Uterus (tissue), 3 donors: ENCODE measurements at regions not wholly inside any gene's neighbourhood (a gene's known extent, or its start where the extent isn't known, plus 50 kb on each side); places are given as distances from the start of the nearest gene placed in this dataset.

Experiments used
- DNase-seq, 2 donors: peaks; one replicate each; pipeline ENCODE4 v3.0.0-alpha.2; 2019 to 2020
- H3K27ac ChIP-seq, 2 donors: fragments of 200-600 bp; sonication (generic); 1 replicate in 1 of 2; 2 replicates in 1 of 2; pipeline ENCODE4 v1.5.1; 2016 to 2018
- H3K27me3 ChIP-seq, 2 donors: fragments of 200-600 bp; sonication (generic); one replicate each; pipeline ENCODE4 v1.5.1; 2018 to 2019; ENCODE audit warnings: control low read depth in 1 of 2
- H3K36me3 ChIP-seq, 2 donors: fragments of 200-600 bp; sonication (generic); one replicate each; pipeline ENCODE4 v1.5.1; 2019; ENCODE audit warnings: control low read depth in 1 of 2
- H3K4me1 ChIP-seq, 2 donors: fragments of 200-600 bp; sonication (generic); one replicate each; pipeline ENCODE4 v1.5.1; 2018 to 2019; ENCODE audit warnings: control low read depth in 1 of 2
- H3K4me3 ChIP-seq, 2 donors: fragments of 200-600 bp; sonication (generic); 1 replicate in 1 of 2; 2 replicates in 1 of 2; pipeline ENCODE4 v1.5.1; 2018 to 2019; ENCODE audit warnings: mild to moderate bottlenecking in 1 of 2
- H3K9me3 ChIP-seq, 2 donors: fragments of 200-600 bp; sonication (generic); one replicate each; pipeline ENCODE4 v1.5.1; 2019; ENCODE audit warnings: control low read depth in 1 of 2
- POLR2A ChIP-seq, 2 donors: fragments of 450-650 bp; IDR thresholded peaks; one replicate each; pipeline ENCODE4 v1.6.1; 2016; ENCODE audit warnings: antibody characterized with exemption in 2 of 2, mild to moderate bottlenecking in 1 of 2, moderate library complexity in 1 of 2
- intact Hi-C: fragments of 100-400 bp; cut with DNase I; formaldehyde crosslinking; loops from one replicate; pipeline ENCODE4 v1.15.1; 2023; ENCODE audit warnings: low total_unique reads
- TF ChIP-seq, protein P1 (sequence below), 4 experiments: fragments of 200-600 bp in 2 of 4; fragments of 450-650 bp in 2 of 4; sonication (generic) in 2 of 4; IDR thresholded peaks; one replicate each; pipeline ENCODE4 v1.5.1; 2016 to 2019; ENCODE audit warnings: antibody characterized with exemption in 4 of 4, mild to moderate bottlenecking in 2 of 4, moderate library complexity in 1 of 4
- donor health status: DM: yes; HTN: yes; CAD: no.

DNA sequence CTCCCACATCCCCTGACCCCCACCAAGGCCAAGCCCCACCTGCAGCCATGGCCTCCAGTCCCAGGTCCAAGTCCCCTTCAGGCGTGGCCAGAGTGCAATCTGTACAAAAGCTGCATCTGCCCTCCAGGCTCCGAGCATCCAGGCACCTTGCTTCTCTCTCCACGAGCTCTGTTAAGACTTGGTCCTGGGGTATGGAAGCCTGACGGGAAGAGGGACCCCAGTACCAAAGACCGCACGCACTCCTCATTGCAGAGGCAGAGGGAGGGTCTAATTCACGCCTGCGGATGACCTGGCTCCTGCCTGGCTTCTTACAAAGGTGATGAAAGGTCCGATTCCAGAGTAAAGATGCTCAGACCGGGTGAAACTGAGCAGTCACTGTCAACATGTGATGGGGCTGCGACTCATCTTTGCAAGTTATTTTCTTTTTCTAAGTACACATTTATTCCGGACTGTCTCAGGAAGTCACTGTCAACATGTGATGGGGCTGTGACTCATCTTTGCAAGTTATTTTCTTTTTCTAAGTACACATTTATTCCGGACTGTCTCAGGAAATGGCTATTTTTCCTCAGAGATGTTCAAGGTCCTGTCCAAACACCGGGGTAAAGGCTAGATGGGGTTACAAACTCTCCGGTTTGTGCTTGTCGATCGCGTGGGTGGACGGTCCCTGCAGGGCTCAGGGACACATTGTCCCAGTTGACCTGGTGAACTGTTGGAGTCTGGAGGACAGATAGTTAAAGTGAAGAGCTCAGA lies 252.0 kb upstream of the IRX4 start:
- H3K36me3 ChIP-seq = no peaks in the 10 kb centered on the region
- intact Hi-C loops = no loop called here
- H3K27ac ChIP-seq = no peak overlapping the region
- H3K4me1 ChIP-seq = no peaks in the 10 kb centered on the region
- TF ChIP-seq, protein P1, sequence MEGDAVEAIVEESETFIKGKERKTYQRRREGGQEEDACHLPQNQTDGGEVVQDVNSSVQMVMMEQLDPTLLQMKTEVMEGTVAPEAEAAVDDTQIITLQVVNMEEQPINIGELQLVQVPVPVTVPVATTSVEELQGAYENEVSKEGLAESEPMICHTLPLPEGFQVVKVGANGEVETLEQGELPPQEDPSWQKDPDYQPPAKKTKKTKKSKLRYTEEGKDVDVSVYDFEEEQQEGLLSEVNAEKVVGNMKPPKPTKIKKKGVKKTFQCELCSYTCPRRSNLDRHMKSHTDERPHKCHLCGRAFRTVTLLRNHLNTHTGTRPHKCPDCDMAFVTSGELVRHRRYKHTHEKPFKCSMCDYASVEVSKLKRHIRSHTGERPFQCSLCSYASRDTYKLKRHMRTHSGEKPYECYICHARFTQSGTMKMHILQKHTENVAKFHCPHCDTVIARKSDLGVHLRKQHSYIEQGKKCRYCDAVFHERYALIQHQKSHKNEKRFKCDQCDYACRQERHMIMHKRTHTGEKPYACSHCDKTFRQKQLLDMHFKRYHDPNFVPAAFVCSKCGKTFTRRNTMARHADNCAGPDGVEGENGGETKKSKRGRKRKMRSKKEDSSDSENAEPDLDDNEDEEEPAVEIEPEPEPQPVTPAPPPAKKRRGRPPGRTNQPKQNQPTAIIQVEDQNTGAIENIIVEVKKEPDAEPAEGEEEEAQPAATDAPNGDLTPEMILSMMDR (IDR thresholded peaks at IDR 0.05) = no peak
- H3K9me3 ChIP-seq = no peaks in the 10 kb centered on the region
- DNase-seq = no peak
- H3K27me3 ChIP-seq = no peaks in the 10 kb centered on the region
- no peak overlapping the region for H3K4me3 ChIP-seq

DNA sequence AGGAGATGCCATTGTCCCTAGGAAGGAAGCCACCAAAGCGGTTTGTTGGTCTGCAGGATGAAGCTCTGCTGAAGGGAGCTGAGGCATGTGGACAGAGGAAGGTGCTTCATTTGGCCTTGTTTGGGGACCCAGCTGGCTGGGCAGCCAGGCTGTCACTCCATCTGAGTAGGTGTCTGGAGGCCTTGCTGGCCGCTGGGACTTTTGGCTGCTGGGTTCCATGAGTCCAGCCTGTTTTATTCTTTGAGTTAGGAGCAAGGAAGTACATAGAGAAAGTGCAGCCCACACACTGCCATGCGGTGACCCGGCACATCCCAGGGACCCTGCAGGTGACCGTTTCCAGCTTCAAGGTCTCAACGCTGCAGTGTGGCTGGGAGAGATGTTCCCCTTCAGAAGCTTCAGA lies 251.2 kb upstream of the IRX4 start:
- no peaks in the 10 kb centered on the region for H3K27me3 ChIP-seq
- no peak for DNase-seq
- intact Hi-C loops = no loop called here

DNA sequence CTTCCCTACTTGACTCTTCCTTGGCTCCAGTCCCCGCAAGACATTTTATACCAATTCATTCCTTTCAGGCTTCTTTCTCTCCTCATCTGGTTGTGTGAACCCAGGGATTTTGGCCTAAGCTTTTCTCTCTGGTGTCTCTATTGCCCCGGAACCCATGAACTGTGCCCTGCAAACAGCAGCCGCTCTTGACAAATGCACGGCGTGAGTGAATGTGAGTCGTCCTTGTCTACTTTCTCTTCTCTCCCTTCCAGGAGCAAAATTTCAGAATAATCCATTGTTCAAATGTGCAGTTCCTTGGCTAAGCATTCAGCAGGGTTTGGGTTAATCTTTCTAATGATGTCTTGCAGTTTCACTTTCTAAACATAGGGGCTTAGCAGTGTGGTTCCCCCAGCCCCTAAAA lies 250.4 kb upstream of the IRX4 start:
- DNase-seq = no peak
- Histone ChIP-seq H3K9me3 (no peaks in the 10 kb centered on the region), H3K4me1 (no peaks in the 10 kb centered on the region), H3K27me3 (no peaks in the 10 kb centered on the region), H3K27ac (no peak overlapping the region), H3K36me3 (no peaks in the 10 kb centered on the region), H3K4me3 (no peak overlapping the region)
- TF ChIP-seq, protein P1 (IDR thresholded peaks at IDR 0.05) = no peak
- TF ChIP-seq POLR2A (IDR thresholded peaks at IDR 0.05) = no peak
- intact Hi-C loops = no loop called here

More for the DNA sequence above, 251.2 kb upstream of the IRX4 start:
- Histone ChIP-seq H3K4me3 (no peak overlapping the region), H3K4me1 (no peaks in the 10 kb centered on the region), H3K9me3 (no peaks in the 10 kb centered on the region), H3K27ac (no peak overlapping the region), H3K36me3 (no peaks in the 10 kb centered on the region)
- TF ChIP-seq, protein P1 (IDR thresholded peaks at IDR 0.05) = no peak
- no peak for TF ChIP-seq POLR2A (IDR thresholded peaks at IDR 0.05)

DNA sequence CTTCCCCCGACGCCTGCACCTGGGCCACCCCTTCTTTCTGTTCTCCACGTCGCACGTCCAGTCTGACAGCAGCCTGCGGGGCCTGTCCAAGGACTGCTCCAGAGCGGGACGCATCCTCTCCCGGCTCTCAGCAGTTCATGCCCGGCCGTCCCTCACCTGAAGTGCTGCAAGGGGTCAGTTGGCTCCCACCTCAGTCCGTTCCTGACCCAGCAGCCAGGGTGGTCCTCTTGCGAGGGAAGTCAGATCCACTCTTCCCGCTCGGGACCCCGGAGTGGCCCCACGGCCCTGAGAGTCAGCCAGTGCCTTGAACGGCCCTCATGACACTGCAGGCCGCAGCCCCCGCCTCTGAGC lies 249.7 kb upstream of the IRX4 start:
- Histone ChIP-seq H3K36me3 (no peaks in the 10 kb centered on the region), H3K27me3 (no peaks in the 10 kb centered on the region), H3K4me1 (no peaks in the 10 kb centered on the region), H3K9me3 (no peaks in the 10 kb centered on the region), H3K4me3 (no peak overlapping the region), H3K27ac (no peak overlapping the region)
- intact Hi-C loops = no loop called here
- DNase-seq = no peak
- TF ChIP-seq POLR2A (IDR thresholded peaks at IDR 0.05) = no peak
- TF ChIP-seq, protein P1 (IDR thresholded peaks at IDR 0.05) = no peak

DNA sequence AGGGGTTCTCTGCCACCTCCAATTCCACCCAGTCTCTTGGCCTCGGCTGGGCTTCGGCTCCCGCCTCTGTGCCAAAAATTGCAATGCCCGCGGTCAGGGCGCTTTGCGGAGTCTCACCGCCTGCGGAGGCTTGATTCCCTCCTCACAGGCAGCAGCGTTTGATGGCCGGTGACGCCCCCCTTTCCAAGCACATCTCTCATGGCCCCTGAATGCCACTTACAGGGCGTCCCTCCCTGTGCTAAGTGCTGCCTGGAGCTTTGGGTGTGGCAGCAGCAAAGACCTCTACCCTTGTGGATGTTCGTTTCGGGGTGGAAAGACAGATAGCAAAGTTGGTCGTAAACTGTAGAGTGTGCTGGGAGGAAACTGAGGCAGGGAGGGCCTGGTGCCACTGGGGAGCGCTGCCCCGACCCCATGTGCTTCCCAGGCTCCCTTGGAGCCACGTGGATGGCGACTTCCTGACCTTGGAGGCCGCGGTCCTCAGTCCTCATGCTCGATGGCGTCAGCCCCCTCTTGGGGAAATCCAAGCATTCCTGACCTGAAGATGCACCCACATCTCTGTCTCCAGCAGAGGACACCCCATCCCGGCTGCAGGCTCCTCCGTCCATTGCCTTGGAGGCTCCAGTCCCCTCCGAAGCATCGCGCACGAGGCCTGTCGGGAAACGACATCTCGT lies 249.2 kb upstream of the IRX4 start:
- TF ChIP-seq, protein P1 (IDR thresholded peaks at IDR 0.05) = no peak
- no peak for TF ChIP-seq POLR2A (IDR thresholded peaks at IDR 0.05)
- no peak for DNase-seq
- intact Hi-C loops = no loop called here
- H3K27ac ChIP-seq = no peak overlapping the region
- H3K36me3 ChIP-seq = no peaks in the 10 kb centered on the region
- no peak overlapping the region for H3K4me3 ChIP-seq
- no peaks in the 10 kb centered on the region for H3K9me3 ChIP-seq
- H3K4me1 ChIP-seq = no peaks in the 10 kb centered on the region
- no peaks in the 10 kb centered on the region for H3K27me3 ChIP-seq
